IPS-NIHi7 (cell line): ENCODE measurements at regions not wholly inside any gene's neighbourhood (a gene's known extent, or its start where the extent isn't known, plus 50 kb on each side); places are given as distances from the start of the nearest gene placed in this dataset.

Experiments used
- DNase-seq: peaks from one replicate; pipeline ENCODE4 v3.0.0; 2012; ENCODE audit warnings: mixed read lengths; ENCODE audit errors: extremely low spot score

DNA sequence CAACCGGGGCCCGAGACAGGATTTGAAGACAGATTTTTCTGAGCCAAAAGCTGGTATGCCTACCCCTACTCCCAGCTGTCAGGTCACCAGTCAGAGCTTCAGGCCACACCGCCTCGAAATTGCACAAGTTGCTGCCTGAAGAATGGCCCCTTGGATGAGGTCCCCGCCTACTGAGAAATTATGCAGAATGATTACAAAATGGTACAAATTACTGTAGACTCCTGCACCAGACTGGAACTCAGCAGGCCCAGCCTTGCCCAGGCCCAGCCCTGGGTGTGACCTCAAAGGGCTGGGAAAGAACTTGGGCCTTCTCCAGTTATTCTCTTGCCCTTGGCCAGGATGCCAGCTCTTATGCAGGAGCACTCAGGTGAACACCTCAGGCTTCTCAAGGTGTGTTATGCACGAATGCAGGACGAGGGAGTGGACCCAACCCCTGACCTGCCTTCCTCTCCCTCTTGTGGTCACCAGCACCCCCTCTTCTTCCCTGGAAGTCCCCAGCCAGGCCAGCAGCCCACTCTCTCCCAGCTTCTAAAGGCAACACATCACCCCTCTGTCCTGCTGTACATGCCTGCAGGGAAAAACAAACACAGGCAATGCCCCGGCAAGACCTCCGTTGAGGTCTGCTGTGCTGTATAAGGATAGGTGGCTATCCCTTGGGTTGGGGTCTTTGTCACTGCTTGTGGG, 88.7 kb upstream of the NAA20 start:
- no peak for DNase-seq

- DNase-seq = no peak
These were observed 88.2 kb upstream of the NAA20 start for GRCh38 chr20:19929012-19929360.

DNA sequence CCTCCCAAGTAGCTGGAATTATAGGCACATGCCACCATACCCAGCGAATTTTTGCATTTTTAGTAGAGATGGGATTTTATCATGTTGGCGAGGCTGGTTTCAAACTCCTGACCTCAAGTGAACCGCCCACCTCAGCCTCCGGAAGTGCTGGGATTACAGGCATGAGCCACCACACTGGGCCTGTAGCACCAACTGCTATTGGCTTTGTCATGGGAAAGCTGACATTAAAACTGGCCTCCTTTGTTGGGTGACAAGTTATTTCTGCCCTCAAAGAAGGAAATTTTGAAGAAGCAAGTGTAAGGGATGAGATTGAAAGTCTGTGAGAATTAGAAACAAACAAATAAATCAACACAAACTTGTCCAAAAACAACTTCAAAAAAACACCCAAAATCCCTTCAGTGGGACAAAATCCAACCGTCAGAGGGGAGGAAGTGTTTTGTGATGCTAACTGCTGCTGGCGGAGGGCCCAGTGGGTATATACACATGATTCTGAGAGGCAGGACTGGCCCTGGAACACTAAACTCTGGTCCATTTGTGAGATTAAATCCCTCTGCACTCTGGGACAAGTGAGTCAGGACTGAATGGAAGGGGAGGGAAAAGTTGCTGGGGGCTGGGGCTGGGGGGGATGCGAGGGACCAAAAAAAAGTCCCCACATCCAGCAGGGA, 87.5 kb upstream of the NAA20 start:
- DNase-seq = no peak

DNA sequence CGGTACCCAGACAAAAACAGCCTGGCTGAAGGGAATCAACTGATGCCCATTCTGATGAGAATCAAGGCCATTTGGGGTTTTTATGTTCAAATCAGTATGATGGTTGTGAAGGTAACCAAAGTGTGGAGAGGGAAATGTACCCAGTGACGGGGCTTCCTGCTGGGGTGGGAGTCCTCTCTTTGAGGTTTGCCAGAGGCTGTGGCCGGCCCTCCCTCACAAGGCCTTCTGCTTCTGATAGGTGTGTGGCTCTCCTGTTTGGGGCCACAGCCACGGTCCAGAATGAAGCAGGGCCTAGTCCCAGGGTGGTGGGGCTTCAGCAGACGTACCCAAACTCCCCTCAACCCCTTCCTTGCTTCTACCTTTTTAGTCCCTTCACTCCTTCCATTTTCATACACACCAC, 86.7 kb upstream of the NAA20 start:
- no peak for DNase-seq

DNA sequence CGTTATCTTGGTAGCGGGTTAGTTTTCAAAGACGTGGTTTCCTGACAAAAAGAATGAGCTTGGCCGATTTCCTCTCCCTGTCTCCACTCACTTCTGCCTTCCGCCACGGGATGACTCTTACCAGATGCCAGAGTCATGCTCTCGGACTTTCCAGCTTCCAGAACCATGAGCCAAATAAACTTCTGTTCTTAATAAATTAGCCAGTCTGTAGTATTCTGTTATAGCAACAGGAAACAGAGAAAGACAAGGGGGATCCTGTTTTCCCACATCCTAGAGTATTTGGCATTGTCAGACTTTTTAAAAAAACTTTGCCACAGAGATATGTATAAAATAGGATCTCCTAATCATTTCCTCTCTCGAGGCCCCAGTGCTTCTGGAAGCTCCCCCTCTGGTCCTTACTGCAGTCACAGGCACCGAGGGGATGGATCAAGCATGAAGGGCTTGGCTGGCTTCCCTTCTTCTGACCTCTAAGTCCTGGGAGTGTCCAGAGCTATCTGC, 84.9 kb upstream of the NAA20 start:
- DNase-seq = no peak

GRCh38 chr20:19934792-19935491, 82.2 kb upstream of the NAA20 start:
- DNase-seq = no peak

DNA sequence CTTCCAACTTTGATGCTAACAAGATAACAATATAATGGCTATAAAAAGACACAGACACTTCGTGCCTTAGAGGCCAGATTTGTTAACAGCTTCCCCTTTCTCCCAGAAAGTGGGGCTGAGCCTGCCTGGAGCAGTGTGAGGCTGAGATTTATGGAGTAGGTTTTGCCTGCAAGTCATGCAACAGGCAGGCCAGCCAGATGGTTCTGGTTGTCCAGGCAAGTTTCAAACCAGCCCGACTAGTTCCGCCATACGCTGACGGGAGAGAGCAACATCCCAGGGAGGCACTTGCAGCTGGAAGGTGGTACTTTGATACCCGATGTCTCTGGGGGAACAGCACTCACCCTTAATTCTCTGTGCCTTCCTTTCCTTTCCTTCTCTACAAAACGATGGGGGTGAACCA, 81.3 kb upstream of the NAA20 start:
- DNase-seq = no peak

- DNase-seq = no peak
These were observed 80.5 kb upstream of the NAA20 start for GRCh38 chr20:19936466-19937200.

DNA sequence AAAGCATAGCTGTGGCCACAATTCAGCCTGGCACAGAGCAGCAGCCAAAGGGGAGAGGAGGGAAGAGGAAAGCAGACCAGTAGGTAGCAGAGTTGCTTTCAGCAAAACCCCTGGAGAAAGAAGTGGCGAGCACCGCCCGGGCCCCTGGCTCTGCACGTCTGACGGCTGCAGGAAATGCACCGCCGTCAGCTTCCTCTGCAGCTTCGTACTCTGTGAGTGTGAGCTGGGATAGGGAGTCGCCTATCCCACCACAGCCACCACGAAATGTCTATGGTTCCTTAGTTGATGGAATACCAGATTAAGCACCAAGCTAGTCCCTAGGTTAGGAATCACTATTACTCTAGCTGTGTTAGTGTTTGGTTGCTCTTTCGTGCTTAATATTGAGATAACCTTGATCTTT, 79.9 kb upstream of the NAA20 start:
- DNase-seq = no peak

GRCh38 chr20:19937651-19938420, 79.3 kb upstream of the NAA20 start:
- no peak for DNase-seq

DNA sequence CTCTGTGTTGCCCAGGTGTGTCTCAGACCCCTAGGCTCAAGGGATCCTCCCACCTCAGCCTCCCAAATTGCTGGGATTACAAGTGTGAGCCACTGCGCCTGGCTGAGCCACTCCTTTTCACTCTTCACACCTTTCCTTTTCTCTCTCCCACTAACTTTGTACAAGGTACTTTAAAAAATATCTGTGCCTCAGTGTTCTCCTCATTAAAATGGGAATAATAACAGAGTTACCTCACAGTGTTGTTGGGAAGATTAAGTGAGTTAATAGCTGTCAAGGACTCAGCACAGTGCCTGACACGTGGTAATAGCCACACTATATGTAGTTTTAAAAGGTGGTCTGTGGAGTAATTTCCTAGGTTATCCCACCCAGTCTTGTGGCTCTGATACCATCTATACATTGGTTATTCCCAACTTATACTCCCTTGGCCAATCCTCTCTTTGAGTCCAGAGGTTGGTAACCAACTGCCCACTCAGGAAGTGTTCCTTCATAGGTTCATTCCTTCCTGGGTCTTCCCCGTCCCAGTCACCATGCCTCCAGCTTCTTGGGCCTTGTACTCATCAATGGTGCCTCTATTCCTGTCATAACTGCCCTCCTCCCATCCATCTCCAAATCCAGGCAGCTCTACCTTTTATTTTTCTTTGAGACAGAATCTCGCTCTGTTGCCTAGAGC, 78.6 kb upstream of the NAA20 start:
- no peak for DNase-seq

GRCh38 chr20:19940988-19941460, 76.1 kb upstream of the NAA20 start:
- no peak for DNase-seq

GRCh38 chr20:19942611-19943010, 74.6 kb upstream of the NAA20 start:
- DNase-seq = no peak

DNA sequence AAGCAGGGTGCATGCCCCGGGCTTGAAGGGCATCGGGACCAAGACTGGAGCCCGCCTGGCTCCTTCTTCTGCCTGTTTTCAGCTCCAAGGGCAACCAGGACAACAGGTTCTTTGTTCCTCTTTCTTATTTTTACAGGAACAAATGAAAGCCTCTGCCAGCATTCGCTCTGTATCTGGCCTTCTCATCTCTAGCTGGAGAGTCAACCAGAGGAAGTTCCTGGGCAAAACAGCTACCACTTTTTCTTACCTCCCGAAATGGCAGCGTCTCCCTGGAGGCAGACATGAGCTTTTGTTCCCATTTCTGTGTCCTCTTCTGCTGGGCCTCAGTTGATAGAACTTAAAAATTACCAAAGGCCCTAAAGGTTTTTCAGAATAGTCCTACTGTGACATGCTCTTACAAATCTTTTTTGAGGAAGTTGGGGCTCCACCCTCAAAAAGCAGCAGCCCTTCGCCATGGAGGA, 74.1 kb upstream of the NAA20 start:
- DNase-seq = no peak

DNA sequence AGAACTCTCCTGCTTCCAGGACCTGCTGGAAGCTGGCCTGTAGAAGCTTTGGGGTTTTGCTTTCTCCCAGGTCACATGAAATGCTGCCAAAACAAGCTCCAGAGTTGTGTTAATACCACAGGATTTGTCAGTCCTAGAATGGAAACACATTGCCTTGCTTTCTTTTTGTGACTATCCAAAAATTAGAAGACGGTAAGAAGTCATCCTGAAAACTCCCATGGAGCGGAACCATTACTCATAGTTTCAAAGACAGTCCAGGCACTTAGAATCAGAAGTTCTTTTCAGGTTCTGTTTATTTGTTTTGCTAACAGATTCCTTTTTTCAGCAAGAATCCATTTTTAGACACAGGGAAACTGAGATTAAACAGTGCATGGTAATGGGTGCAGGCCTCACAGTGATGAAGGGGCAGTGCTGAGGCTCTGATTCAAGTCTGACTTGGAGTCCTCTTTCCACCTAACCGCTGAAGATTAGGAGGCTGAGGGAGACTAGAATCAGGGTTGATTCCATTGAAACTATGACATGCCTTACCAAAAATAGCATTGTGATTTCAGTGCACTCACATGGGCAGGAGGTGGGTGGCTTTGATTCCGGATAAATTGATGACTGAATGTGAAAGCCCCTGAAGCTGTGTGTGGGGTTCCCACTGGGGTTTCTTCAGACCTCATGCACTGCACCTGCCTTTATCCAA, 72.2 kb upstream of the NAA20 start:
- no peak for DNase-seq

- no peak for DNase-seq
These were observed 71.2 kb upstream of the NAA20 start for GRCh38 chr20:19945732-19946670.

- peak; percentile 68 for DNase-seq
These were observed 69.4 kb upstream of the NAA20 start for GRCh38 chr20:19947611-19948264.

DNA sequence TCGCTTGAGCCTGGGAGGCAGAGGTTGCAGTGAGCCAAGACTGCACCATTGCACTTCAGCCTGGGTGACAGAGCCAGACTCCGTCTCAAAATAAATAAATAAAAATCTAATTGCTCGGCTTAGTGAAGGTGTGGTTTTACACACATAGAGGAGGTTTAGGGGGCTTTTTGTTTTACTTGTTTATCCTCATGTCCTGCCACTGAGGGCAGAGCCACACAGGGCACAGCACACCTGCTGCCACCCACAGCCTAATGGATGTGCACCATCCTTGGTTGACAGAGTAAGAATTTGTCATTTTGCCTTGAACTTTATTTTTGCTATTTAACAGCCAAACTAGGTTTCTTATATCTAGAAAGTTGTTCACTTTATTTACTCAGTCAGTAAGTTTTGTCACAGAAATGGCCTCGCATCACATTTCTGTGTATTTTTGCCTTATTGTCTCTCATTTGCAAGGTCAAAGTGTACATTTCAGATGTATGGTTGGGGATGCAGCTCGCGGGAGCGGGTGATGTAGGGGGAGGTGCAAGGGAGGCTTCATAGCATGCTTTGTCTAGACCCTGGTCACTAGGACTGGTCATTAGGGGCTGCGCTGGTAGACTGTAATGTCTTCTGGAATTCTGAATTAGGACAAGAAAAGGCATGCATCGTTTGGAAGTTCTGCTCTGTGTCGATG, 67.8 kb upstream of the NAA20 start:
- DNase-seq = no peak
